ENCODE measurements at regions not wholly inside any gene's neighbourhood (a gene's known extent, or its start where the extent isn't known, plus 50 kb on each side); places are given as distances from the start of the nearest gene placed in this dataset.

- Histone ChIP-seq H3K9me3 (no peaks in the 10 kb centered on the region), H3K4me1 (no peaks in the 10 kb centered on the region), H3K27me3 (replicated peaks in 1 of 7) (no peaks in the 10 kb centered on the region), H3K36me3 (no peaks in the 10 kb centered on the region), H3K27ac (no peak overlapping the region), H3K4me3 (no peak overlapping the region)
- no peak for TF ChIP-seq POLR2A (IDR thresholded peaks at IDR 0.05)
- intact Hi-C loops (cut with DNase I; ENCODE audit: low total_unique reads) = no loop called here
- no peak for DNase-seq
Measured at GRCh38 chr3:152611905-152612304, 223.0 kb upstream of the P2RY1 start.

- no peaks in the 10 kb centered on the region for H3K9me3 ChIP-seq
- no peak for DNase-seq
- WGBS, 5 donors = 53 to 69% (median 65%) methylated on average over 2 of the region's 2 CpGs
Measured at GRCh38 chr3:152613851-152614250, 221.1 kb upstream of the P2RY1 start.

GRCh38 chr3:152615681-152616080 is 219.2 kb upstream of the P2RY1 start:
- WGBS, 5 donors = 73 to 88% (median 83%) methylated on average over 10 of the region's 10 CpGs
- TF ChIP-seq POLR2A (IDR thresholded peaks at IDR 0.05) = no peak
- no peak for TF ChIP-seq CTCF (IDR thresholded peaks at IDR 0.05 in 8 of 11, conservative IDR thresholded peaks at IDR 0.05 in 3 of 11)
- no peak for TF ChIP-seq POLR2AphosphoS5 (IDR thresholded peaks at IDR 0.05)
- no peaks in the 10 kb centered on the region for H3K9me3 ChIP-seq
- no peaks in the 10 kb centered on the region for H3K36me3 ChIP-seq
- no peak for DNase-seq
- H3K27me3 ChIP-seq (replicated peaks in 1 of 7) = no peaks in the 10 kb centered on the region
- no peak overlapping the region for H3K27ac ChIP-seq
- no peaks in the 10 kb centered on the region for H3K4me1 ChIP-seq
- H3K4me3 ChIP-seq = no peak overlapping the region
- intact Hi-C loops (cut with DNase I; ENCODE audit: low total_unique reads) = no loop called here

More at GRCh38 chr3:152613851-152614250, 221.1 kb upstream of the P2RY1 start:
- Histone ChIP-seq H3K27me3 (replicated peaks in 1 of 7) (no peaks in the 10 kb centered on the region), H3K36me3 (no peaks in the 10 kb centered on the region), H3K27ac (no peak overlapping the region), H3K4me3 (no peak overlapping the region), H3K4me1 (no peaks in the 10 kb centered on the region)
- TF ChIP-seq POLR2AphosphoS5 (IDR thresholded peaks at IDR 0.05) (no peak), CTCF (IDR thresholded peaks at IDR 0.05 in 8 of 11, conservative IDR thresholded peaks at IDR 0.05 in 3 of 11) (no peak), POLR2A (IDR thresholded peaks at IDR 0.05) (no peak)
- intact Hi-C loops (cut with DNase I; ENCODE audit: low total_unique reads) = no loop called here

- intact Hi-C loops (cut with DNase I; ENCODE audit: low total_unique reads) = no loop called here
- DNase-seq = no peak
- H3K36me3 ChIP-seq = no peaks in the 10 kb centered on the region
- no peak overlapping the region for H3K4me3 ChIP-seq
- no peak overlapping the region for H3K27ac ChIP-seq
- no peaks in the 10 kb centered on the region for H3K27me3 ChIP-seq (replicated peaks in 1 of 7)
- no peaks in the 10 kb centered on the region for H3K4me1 ChIP-seq
- TF ChIP-seq CTCF (IDR thresholded peaks at IDR 0.05 in 8 of 11, conservative IDR thresholded peaks at IDR 0.05 in 3 of 11) (no peak), POLR2AphosphoS5 (IDR thresholded peaks at IDR 0.05) (no peak), POLR2A (IDR thresholded peaks at IDR 0.05) (no peak)
- H3K9me3 ChIP-seq = no peaks in the 10 kb centered on the region
Measured at GRCh38 chr3:152617609-152618008, 217.3 kb upstream of the P2RY1 start.

DNA sequence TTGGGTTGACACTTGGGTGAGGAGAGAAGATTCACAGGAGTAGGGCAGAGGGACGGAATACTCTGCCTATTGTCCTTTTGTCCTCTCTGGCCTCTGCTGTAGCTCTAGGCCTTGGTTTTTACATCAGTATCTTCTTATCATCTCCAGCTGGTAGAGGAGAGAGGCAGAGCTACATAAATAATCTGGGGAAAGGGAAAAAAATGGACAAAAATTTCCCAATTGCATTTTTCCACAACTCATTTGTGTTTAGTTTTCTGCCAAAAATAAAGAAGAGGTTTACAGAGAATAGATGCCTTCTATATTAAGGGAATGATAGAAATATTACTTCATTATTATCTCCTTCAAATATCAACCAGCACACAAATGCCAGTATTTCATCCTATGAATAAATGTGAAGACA is 216.4 kb upstream of the P2RY1 start:
- H3K27ac ChIP-seq = no peak overlapping the region
- WGBS, 5 donors = 82 to 96% (median 91%) methylated on average over 1 of the region's 1 CpG
- no peaks in the 10 kb centered on the region for H3K9me3 ChIP-seq
- no peak for DNase-seq
- intact Hi-C loops (cut with DNase I; ENCODE audit: low total_unique reads) = no loop called here
- H3K4me1 ChIP-seq = no peaks in the 10 kb centered on the region
- no peaks in the 10 kb centered on the region for H3K27me3 ChIP-seq (replicated peaks in 1 of 7)
- H3K4me3 ChIP-seq = no peak overlapping the region
- no peak for TF ChIP-seq POLR2AphosphoS5 (IDR thresholded peaks at IDR 0.05)
- no peak for TF ChIP-seq CTCF (IDR thresholded peaks at IDR 0.05 in 8 of 11, conservative IDR thresholded peaks at IDR 0.05 in 3 of 11)
- no peak for TF ChIP-seq POLR2A (IDR thresholded peaks at IDR 0.05)
- H3K36me3 ChIP-seq = no peaks in the 10 kb centered on the region
